Non-pigmented ciliary epithelial cell (primary cell): ENCODE measurements at regions not wholly inside any gene's neighbourhood (a gene's known extent, or its start where the extent isn't known, plus 50 kb on each side); places are given as distances from the start of the nearest gene placed in this dataset.

Source experiments
- DNase-seq: peaks from one replicate; pipeline ENCODE4 v3.0.0-alpha.2; 2010; ENCODE audit warnings: low read depth

DNA sequence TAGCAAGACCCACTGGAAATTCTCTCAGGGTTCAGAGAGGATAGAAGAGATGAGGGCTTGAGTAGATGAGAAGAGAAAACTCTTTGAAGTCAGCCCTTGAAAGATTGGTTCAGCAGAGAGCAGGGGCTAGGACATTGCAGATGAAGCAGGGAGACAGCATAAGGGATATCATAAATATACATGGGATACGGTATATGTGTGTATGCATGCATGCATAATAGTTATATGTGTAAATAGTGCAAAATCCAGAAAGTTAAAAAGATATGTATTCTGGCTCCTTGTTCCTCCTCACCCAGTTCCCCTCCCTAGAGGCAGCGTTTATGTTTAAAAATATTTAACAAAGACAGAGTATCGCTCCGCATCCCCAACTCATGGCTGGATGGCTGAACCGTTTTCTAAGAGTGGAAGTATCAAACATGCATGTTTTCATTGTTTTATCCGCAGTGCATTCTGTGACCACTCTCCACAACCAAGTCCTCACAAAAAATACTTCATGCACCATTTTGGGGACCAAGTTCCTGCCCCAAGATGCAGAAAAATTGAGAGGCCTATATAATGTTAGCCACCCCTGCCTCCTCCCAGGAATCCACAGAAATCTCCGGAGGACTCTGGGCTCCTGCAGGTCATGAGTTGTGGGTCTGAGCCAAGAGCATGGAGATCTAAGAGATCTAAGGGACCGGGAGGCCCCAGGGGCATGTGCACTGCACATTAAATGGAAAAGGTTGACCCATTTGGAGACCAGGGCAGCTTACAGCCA is 119.5 kb downstream of the MTX3 start:
- no peak for DNase-seq

DNA sequence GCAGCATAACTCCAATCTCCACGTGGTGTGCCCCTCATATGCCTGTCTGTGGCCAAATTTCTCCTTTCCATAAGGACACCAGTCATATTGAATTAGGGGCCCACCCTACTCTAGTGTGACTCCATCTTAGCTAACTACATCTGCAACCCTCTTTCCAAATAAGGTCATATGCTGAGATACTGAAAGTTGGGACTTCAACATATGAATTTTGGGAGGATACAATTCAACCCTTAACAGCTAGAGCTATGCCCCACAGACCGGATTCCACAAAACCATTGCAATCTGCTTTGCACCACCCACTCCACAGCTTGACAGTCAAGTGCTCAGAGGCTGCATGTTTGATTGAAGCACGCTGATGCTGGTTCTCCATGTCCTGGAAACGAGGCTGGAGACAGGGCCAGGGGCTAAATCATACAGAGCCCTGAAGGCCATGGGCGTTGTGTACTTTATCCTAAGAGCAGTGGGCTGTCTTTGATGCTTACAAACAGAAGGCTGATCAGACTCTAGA is 122.8 kb downstream of the MTX3 start:
- no peak for DNase-seq

DNA sequence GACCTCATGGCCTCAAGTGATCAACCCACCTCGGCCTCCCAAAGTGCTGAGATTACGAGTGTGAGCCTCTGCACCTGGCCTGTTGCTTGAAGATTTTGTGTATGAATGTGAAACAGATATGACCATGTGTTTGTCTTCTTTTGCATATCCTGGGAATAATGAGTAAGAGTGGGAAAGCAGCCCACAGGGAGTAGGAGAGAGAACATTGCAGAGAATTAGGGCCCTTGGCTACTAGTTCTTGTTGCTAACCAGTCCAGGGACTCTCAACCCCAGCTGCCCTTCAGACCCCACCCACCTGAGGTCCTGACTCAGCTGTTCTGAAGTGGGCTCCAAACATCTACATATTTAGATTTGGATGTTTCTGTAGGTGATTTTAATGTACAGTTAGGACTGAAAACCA is 125.5 kb downstream of the MTX3 start:
- DNase-seq: no peak

DNA sequence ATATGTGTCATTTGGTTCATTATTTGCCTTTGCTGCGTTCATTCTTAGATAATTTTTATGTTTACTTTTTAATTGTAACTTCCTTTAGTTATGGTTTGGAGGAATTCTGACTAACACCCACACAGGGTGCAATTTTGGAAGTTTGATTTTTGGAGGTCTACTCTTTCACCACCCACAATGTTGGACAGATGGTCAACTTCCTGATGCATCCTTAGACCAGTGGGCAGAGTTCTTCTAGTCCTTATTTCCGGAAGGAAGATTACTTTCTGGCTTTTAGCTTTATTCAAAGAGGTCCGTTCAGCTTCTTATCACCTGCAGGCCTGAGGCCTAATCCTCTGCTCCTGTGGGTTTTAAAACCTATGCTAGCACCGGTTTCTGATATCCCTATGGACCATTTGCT is 126.7 kb downstream of the MTX3 start:
- no peak for DNase-seq

DNA sequence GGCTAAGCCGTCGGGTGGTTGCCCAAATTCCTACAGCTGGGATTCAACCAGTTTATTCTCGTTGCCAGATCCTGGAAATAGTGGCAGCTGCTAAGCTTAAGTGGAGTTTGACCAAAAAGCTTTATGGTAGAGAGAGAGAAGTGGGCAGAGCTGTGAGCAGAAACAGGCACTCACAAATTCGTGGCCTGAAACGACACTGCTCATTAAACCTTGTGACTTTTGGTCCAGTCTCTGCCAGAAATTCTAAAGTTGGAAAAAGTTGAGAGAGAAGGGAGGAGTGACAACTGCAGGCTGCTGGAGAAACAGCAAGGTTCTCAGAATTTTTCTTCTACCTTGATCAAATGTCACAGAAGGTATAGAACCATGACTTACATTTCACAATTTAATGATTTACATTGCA is 131.5 kb downstream of the MTX3 start:
- DNase-seq: no peak

DNA sequence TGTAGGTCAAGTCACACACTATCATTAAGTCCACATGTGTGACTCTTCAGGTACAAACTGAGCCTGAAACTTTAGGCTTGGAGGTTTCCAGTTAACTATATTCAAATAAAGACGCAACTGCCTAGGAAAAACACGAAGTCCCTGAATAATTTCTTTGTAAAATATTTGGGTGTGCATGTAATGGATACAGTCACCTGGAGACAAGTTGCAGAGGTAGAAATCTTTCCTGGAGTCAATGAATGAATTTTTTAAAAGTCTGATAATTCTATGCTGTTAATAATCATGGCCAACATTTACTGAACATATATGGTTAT is 132.7 kb downstream of the MTX3 start:
- no peak for DNase-seq

DNA sequence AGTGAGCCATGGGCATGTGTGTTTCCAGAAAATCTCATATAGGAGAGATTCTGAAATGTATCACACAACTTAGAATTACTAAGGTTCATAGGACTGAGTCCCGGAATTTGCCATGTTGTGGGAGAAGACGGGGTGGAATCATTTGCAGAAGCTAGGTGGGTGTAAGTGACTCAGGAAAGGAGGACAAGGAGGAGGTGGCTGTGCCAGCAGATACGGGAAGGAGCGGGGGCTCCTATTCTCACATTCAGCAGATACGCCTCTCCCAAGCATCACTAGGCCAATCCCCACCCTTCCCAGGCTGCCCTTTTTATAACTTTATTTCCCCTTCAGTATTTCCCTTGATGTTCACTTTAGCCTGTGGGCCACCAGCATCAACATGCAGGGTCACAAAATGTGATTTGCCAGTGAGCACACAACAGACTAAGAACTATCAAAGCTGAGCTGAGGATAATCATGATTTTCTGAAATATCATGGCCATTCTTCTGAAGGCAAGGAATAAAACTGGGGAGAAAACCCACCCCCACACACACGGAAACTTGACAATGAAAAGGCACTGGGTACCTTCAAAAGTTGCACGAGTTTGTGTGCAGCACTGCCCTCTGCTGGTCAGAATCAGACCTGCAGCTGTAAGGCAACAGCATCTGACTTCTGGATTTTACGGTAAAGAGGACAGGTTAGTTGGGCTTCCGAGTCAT is 133.2 kb downstream of the MTX3 start:
- DNase-seq: peak; percentile 10

DNA sequence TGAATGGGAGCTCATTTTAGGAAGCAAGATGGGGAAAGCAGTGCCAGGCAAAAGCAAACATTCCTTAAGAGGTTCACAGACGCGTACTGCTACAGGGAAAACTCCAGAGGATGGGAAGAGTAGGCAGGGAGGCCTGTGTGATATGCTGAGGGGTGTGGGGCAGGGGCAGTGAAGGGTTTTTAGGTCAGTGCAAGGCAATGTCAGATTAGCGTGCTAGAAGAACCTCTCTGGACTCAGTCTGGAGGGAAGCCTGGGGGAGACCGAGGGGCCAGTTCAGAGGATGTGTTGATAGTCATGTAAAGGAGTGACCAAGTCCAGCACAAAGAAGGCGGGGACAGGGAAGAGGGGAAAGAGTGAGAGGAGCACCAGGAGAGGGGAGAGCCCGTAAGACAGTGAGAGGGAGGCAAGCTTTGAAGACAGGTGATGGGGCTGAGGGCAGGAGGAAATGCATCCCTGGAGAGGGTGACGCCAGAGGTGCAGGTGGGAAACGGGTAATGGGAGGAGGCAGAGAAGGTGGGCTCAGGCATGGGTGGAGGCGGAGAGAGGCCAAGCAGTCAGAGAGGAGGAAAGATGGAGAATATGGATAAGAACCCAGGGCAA is 134.5 kb downstream of the MTX3 start:
- DNase-seq: no peak

DNA sequence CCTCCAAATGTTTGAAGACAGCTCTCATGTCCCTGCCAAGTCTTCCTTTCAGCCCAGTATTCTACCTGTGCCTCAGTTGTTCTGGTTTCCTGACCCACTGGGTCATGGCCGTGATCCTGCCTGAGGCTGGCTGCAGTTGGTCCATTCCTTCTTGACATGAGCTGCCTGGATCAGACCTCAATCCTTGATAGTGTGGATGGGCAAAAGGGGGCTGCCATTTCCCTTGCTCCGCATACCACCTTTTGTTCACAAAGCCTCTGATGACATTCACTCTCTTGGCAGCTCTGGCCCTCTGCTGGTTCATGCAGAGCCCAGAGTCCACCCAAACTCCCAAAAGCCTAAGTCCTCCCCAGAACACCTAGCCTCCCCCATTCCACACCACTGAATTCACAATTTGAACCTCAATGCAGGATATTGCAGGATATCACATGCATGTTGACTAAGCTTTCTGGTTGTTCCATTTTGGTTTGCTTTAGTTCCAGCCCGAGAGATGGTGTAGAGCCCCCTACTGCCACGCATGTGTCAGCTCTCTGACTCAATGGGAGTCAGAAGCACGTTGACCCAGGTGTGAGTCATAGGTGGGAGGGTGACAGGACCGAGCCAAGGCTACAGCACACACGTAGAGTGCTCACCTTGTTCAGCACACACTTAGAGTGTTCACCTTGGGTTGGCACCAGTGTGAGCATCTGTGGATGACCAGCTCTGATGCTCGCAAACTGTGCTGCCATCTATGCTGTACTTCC is 137.2 kb downstream of the MTX3 start:
- DNase-seq: no peak

DNA sequence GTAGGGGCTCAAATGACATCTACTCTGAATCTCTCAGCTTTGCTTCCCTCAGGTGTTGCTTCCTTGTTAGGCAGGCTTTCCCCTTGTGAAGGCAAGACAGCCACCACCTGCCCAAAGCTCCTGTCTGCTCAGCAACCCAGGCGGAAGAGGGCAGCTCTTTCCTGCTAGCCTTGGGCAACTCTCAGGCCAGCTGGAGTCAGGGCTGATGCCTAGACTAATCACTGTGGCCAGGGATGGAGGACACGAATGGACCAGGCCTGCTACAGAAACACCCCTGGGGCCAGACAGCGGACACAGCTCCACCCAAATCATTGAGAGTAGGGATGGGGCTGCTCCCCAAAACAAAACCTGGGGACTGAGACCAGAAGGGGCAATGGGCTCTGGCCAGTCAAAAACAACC is 138.0 kb downstream of the MTX3 start:
- DNase-seq: no peak

DNA sequence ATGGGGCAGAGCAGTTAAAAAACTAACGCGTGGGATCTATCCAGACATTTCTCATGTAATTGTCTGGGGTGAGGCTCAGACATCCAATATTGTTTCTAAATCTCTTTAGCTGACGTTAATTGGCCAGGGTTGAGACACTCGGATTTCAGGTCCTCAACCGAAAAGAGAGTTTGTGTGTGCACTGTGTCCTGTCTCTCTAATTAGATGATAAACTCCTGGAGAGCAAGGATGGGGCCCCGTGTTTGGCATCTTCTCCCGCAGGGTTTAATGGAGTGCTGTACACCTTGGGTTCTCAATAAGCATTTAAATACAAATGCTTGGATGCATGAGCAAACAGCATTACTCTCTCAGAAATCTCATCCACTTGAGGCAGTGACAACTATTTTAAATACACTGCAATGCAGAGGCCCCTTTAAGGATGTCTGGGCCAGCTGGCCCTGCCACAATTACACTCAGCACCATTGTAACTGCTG is 139.6 kb downstream of the MTX3 start:
- DNase-seq: no peak

DNA sequence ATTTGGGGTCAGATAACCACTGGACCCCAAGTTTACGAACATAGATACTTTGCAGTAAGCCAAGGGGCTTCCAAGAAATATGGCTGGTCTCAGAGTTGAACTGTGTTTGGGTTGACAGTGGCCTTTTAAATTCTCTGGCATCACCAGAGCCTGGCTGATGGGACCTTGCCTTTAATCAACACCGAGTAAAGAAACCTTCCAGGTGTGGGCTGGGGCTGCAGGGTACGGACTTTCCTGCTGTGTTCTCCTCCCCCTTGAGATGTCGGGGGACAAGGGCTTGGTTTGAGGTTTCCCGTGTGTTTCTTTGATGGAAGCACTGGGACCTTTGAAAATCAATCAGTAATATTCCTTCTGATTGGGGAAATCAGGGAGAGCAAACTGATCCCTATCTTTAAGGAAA is 140.1 kb downstream of the MTX3 start:
- no peak for DNase-seq

DNA sequence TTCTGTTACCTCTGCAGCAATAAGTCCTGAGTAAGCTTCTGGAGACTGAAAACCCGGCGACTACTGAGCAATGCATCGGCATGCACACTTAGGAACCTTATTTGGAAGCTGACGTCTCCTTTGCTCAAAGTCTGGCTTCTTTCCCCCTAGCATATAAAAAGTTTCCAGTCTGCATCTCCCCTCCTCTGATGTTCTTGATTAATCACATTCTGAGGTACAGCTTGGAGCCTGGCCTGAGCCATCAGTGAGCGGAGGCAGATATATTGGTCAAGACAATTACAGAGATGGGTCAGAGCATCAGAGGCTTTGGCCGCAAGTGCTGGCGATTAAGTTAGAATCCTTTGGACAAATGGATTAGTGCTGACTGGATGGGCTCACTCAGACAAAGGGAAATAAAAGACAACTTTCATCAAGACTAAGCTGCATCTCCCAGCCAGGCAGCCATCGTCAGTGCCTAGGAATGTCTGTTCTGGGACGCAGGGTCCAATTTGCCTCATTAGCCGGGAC is 140.7 kb downstream of the MTX3 start:
- DNase-seq: no peak

DNA sequence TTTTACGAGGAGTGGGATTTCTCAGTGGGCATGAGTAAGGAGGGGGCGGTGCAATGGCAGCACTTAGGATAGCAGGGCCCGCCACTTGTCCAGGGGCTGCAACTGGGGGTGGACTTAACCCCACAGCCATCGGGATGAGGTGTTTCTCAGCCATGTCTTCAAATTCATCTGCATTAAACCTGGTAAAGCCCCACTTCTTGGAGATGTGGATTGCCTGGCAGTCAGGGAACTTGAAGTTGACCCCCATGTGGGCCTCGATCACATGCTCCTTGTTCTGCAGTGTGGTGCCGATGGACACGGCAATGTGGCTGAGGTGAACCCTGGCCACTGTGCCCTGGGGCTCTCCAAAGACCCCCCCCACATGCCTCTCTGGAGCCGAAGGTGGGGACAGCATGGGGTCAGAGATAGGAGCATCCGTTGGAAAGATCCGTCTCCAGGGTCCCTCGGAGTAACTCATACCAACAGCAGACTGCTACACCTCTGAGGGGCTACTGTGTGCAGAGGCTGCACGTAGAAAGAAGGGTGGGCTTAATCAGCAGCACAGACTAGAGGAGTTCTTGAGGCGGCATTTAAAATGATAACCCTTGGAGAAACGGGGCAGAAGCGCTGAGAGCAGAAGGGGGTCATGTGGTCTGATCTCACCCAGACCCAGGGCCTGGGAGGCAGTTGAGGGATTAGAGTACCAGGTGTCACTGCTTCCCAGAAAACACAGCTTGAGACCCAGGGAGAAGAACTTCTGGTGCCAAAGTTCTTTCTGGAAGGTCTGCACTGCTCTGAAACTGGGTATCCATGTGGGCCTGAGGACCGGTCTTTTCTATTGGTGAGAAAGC is 141.4 kb downstream of the MTX3 start:
- no peak for DNase-seq
